ENCODE measurements at regions not wholly inside any gene's neighbourhood (a gene's known extent, or its start where the extent isn't known, plus 50 kb on each side); places are given as distances from the start of the nearest gene placed in this dataset.

DNA sequence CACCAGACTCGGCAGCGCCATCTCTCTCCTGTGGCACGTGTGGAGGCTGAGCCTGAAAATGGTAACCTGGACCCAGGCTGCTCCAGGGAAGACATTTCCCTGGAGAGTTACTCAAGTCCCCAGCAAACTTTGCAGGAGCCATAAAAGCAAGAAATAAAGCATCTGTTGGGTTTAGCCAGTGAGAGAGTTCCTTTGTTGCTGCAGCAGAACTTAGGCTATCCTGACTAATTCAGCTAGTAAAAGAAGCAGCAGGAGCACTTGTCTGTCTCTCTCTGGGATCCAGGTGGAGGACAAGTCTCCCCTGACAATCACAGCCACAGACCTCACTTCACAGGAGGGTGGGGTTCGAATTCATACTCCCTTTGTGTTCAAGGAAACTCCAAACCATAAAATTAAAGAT is 79.2 kb upstream of the DIO3 start:
- TF ChIP-seq POLR2AphosphoS5 (IDR thresholded peaks at IDR 0.05; ENCODE audit: low read depth, low read length) (no peak), SIN3A (IDR thresholded peaks at IDR 0.05; ENCODE audit: borderline replicate concordance, insufficient read depth, low read length) (no peak), FOXP2 (optimal IDR thresholded peaks at IDR 0.05; ENCODE audit: borderline replicate concordance, extremely low read depth, extremely low read length, insufficient read depth) (no peak)
- TF ChIP-seq, protein P1, sequence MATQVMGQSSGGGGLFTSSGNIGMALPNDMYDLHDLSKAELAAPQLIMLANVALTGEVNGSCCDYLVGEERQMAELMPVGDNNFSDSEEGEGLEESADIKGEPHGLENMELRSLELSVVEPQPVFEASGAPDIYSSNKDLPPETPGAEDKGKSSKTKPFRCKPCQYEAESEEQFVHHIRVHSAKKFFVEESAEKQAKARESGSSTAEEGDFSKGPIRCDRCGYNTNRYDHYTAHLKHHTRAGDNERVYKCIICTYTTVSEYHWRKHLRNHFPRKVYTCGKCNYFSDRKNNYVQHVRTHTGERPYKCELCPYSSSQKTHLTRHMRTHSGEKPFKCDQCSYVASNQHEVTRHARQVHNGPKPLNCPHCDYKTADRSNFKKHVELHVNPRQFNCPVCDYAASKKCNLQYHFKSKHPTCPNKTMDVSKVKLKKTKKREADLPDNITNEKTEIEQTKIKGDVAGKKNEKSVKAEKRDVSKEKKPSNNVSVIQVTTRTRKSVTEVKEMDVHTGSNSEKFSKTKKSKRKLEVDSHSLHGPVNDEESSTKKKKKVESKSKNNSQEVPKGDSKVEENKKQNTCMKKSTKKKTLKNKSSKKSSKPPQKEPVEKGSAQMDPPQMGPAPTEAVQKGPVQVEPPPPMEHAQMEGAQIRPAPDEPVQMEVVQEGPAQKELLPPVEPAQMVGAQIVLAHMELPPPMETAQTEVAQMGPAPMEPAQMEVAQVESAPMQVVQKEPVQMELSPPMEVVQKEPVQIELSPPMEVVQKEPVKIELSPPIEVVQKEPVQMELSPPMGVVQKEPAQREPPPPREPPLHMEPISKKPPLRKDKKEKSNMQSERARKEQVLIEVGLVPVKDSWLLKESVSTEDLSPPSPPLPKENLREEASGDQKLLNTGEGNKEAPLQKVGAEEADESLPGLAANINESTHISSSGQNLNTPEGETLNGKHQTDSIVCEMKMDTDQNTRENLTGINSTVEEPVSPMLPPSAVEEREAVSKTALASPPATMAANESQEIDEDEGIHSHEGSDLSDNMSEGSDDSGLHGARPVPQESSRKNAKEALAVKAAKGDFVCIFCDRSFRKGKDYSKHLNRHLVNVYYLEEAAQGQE (IDR thresholded peaks at IDR 0.05; ENCODE audit: insufficient read depth in 1 of 2, low read depth in 2 of 2, low read length in 2 of 2) = no peak

All from PFSK-1 (cell line).